HG02973 (cell line): ENCODE measurements at regions not wholly inside any gene's neighbourhood (a gene's known extent, or its start where the extent isn't known, plus 50 kb on each side); places are given as distances from the start of the nearest gene placed in this dataset.
A peak's percentile ranks its signal among the peaks of the same experiment; 100 is the strongest.

Experiments
- ATAC-seq: cut with Tn5 transposase; IDR thresholded peaks from one replicate; pipeline ENCODE4 v1.9.1; 2021; ENCODE audit warnings: moderate library complexity; ENCODE audit not compliant: unreplicated experiment

GRCh38 chr2:64336171-64336570 lies 117.8 kb upstream of the LGALSL start:
- no peak for ATAC-seq

- ATAC-seq, result no peak
Observed at GRCh38 chr2:64337314-64337713, 116.6 kb upstream of the LGALSL start.

- ATAC-seq, result no peak
Observed at GRCh38 chr2:64338108-64338507, 115.9 kb upstream of the LGALSL start.

DNA sequence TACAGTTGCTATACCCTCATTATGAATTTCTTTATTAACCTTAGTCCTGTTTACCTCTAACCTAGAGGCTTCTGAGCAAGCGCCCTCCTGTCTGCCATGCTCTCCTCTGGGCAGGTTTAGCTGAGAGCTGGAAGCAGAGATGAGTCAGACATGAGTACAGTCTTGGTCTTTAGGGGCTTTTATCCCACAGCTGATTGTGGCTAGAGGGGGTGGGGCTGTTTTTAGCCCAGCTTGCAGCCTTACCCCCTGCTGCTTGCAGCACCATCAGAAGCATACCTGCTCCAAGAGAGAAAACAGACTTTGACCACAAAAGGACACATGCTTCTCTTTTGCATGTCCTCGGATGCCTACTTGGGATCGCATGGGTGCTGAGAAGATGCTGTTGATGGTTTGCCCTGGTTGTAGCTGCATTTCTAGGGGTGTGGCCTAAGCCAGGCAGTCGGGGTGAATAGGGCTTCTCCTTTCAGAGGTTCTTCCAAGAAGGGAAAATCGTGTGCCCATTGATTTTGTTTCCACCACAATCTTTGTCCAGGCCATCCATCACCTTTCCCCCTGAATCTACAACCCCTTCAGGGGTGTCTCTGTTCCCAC lies 115.0 kb upstream of the LGALSL start:
- no peak for ATAC-seq

- no peak for ATAC-seq
Observed at GRCh38 chr2:64341461-64341860, 112.5 kb upstream of the LGALSL start.

DNA sequence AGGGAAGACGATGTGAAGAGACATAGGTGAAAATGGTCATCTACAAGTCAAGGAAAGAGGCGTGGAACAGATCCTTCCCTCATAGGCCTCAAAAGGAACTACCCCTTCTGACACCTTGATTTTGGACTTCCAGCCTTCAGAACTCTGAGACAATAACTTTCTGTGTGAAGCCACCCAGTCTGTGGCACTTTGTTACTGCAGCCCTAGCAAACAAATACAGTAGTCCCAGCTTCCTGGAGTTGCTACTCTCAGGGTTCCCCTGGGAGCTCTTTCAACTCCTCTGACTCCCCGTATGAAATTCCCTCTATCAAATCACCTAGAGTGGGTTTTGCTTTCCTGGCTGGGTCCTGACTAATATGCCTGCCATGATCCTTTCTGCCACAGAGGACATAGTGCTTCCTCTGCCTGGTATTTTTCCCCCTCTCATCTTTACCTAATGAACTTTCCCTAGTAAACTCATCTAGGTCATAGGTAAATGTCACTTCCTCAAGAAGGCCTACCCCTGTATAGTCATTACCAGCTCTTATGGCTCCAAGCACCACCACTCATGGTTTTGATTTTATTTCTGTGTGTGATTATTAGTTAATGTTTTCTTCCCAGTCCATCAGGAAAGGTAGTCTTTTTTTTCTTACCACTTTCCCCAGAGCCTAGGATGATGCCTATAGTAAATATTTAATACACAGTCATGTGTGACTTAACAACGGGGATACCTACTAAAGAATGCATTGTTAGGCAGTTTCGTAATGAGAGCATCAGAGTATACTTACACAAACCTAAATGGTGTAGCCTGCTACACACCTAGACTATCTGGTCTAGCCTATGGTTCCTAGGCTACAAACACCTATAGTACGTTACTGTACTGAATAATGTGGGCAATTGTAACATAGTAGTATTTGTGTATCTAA lies 111.5 kb upstream of the LGALSL start:
- ATAC-seq, result no peak

DNA sequence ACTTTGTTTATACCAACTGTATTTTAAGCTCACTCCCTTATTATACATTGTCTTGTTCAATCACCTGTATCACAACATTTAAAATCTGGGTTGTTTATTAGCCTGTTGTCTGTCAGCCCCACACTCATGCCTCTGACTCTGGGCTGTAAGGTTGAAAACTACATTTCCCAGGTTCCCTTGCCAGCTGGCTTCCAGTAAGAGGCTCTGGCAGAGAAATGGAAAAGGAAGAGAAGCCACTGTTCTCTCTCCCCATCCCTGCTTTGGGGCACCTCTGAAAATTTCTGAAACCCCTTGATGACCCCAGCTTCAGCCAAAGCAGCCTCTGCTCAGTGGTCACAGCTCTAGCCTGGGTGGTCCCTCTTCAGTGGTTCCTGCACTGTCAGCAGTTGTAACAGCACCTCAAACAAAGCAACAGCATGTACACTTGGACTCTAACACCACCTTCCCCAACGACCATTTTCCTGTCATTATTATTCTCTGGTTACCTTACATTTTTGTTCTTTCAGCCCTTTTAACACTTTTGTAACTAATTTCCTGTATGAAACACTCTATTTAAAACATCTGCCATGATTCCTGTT lies 108.9 kb upstream of the LGALSL start:
- ATAC-seq, result no peak

GRCh38 chr2:64345998-64346397 lies 108.0 kb upstream of the LGALSL start:
- no peak for ATAC-seq

GRCh38 chr2:64348386-64349130 lies 105.4 kb upstream of the LGALSL start:
- no peak for ATAC-seq

- no peak for ATAC-seq
Observed at GRCh38 chr2:64349131-64349530, 104.8 kb upstream of the LGALSL start.

GRCh38 chr2:64350996-64351395 lies 103.0 kb upstream of the LGALSL start:
- no peak for ATAC-seq

DNA sequence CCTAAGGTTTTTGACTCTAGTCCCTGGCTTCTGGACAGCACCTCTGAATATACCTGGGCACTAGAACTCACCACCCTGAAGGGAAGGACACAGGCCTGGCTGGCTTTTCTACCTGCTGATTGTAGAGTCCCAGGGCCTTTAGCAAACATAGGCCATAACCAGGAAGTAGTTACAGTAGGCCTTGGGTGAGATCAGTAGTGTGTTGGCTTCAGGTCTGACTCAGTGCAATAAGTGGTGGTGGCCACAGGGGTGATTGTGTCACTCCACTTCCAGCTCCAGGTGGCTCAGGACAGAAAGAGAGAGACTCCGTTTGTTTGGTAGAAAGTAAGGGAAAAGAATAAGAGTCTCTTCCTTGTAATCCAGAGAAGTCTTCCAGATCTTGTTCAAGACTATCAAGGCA lies 101.7 kb upstream of the LGALSL start:
- no peak for ATAC-seq

GRCh38 chr2:64354857-64355680 lies 98.9 kb upstream of the LGALSL start:
- no peak for ATAC-seq

DNA sequence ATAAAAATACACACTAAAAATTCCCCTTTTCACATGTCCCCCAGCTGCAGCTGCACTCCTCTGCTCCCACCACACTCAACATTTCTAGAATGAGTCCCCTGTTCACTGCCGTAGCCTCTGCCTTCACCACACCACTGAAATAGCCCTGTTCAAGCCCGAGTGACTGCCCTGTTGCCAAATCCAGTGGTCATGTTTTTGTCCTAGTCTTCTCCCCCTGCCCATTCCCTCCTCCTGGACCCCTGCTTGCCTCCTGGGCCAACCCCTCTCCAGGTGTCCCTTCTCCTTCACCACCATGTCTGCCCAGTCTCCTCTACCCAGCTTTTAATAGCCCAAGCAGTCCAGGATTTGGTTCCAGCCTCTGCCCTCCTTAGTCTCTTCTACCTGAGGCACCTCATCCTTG lies 97.1 kb upstream of the LGALSL start:
- no peak for ATAC-seq

- ATAC-seq, result peak; percentile 22
Observed at GRCh38 chr2:64359171-64359891, 94.6 kb upstream of the LGALSL start.

- peak; percentile 76 for ATAC-seq
Observed at GRCh38 chr2:64359892-64360657, 93.9 kb upstream of the LGALSL start.

GRCh38 chr2:64361151-64361938 lies 92.6 kb upstream of the LGALSL start:
- no peak for ATAC-seq

- ATAC-seq, result no peak
Observed at GRCh38 chr2:64362562-64363026, 91.4 kb upstream of the LGALSL start.
